GM12878 (cell line): ENCODE measurements at regions not wholly inside any gene's neighbourhood (a gene's known extent, or its start where the extent isn't known, plus 50 kb on each side); places are given as distances from the start of the nearest gene placed in this dataset.

Experiments used
- ATAC-seq: fragments of 200-7000 bp; cut with Tn5 transposase; 3 replicates; pipeline ENCODE4 v1.9.1; 2020; ENCODE audit warnings: mild to moderate bottlenecking, moderate library complexity
- BruUV-seq: library from RNA; stranded (reverse); fragments of 400-500 nt; replicated peaks from 2 replicates; lab custom pipeline; 2021; lab: Mats Ljungman, UMichigan
- CTCF ChIA-PET: fragments of 300-600 bp; sonication (Branson Sonifier 250); formaldehyde crosslinking; extraction: SDS; loops from one replicate; lab custom pipeline; 2021; ENCODE audit warnings: inconsistent platforms; lab: Yijun Ruan, JAX
- POLR2A ChIA-PET: fragments of 350-600 bp; formaldehyde crosslinking; extraction: SDS; loops from one replicate; lab custom pipeline; 2021; ENCODE audit warnings: inconsistent platforms; lab: Charles Lee
- RAD21 ChIA-PET: fragments of 300-600 bp; sonication (Branson Sonifier 250); formaldehyde crosslinking; loops from one replicate; lab custom pipeline; 2023; ENCODE audit warnings: antibody characterized with exemption; ENCODE audit not compliant: unreplicated experiment; lab: Charles Lee
- SMC1A ChIA-PET: fragments of 300-600 bp; sonication (Branson Sonifier 250); formaldehyde crosslinking; loops from one replicate; lab custom pipeline; 2023; ENCODE audit not compliant: unreplicated experiment, uncharacterized antibody; lab: Charles Lee
- DNase-seq: peaks from one replicate; pipeline ENCODE4 v3.0.0-alpha.2; 2011; ENCODE audit warnings: low read depth, low spot score
- FAIRE-seq: peaks from 3 replicates; lab custom pipeline; 2011; peaks lifted over from hg19 to GRCh38; lab: Jason Lieb, UNC
- H2AFZ ChIP-seq: 2 replicates; pipeline ENCODE4 v1.6.0; 2011; ENCODE audit warnings: low read depth, low read length, control low read depth; ENCODE audit not compliant: control insufficient read depth
- H3K27ac ChIP-seq: 2 replicates; pipeline ENCODE4 v1.5.1; 2011; ENCODE audit warnings: control low read depth; ENCODE audit not compliant: control insufficient read depth, insufficient read depth
- H3K27me3 ChIP-seq, 2 experiments: replicated peaks in 1 of 2; 2 replicates each; pipeline versions ENCODE4 v1.6.0 to v1.6.1; 2011; ENCODE audit warnings: low read length in 1 of 2; ENCODE audit not compliant: control insufficient read depth in 2 of 2, insufficient read depth in 2 of 2
- H3K36me3 ChIP-seq, 2 experiments: 2 replicates each; pipeline ENCODE4 v1.5.1; 2011; ENCODE audit warnings: low read length in 1 of 2; ENCODE audit not compliant: control insufficient read depth in 2 of 2, insufficient read depth in 2 of 2
- H3K4me1 ChIP-seq: 2 replicates; pipeline ENCODE4 v1.6.1; 2011; ENCODE audit warnings: mild to moderate bottlenecking, low read length, moderate library complexity, mixed read lengths; ENCODE audit not compliant: control insufficient read depth, insufficient read depth
- H3K4me2 ChIP-seq: 2 replicates; pipeline ENCODE4 v1.6.0; 2011; ENCODE audit warnings: control low read depth; ENCODE audit not compliant: control insufficient read depth, insufficient read depth
- H3K4me3 ChIP-seq: fragments of 200-600 bp; sonication (generic); 2 replicates; pipeline ENCODE4 v1.5.1; 2016
- H3K79me2 ChIP-seq: 2 replicates; pipeline ENCODE4 v1.6.0; 2011; ENCODE audit warnings: low read length; ENCODE audit not compliant: control insufficient read depth, insufficient read depth
- H3K9ac ChIP-seq: 2 replicates; pipeline ENCODE4 v1.8.0; 2011; ENCODE audit warnings: low read length, control low read depth, mixed read lengths; ENCODE audit not compliant: control insufficient read depth, insufficient read depth
- H3K9me3 ChIP-seq: replicated peaks from 3 replicates; pipeline ENCODE4 v1.5.1; 2011; ENCODE audit warnings: mild to moderate bottlenecking, low read length; ENCODE audit not compliant: control insufficient read depth, insufficient read depth
- H4K20me1 ChIP-seq: 2 replicates; pipeline ENCODE4 v1.6.0; 2011; ENCODE audit not compliant: control insufficient read depth, insufficient read depth
- IRF4 ChIP-seq: IDR thresholded peaks from 2 replicates; pipeline ENCODE4 v1.6.1; 2011; ENCODE audit warnings: low read depth, low read length
- STAT1 ChIP-seq: fragments of 450-650 bp; conservative IDR thresholded peaks from 2 replicates; pipeline ENCODE4 v1.6.1; 2014; ENCODE audit warnings: antibody characterized with exemption, mild to moderate bottlenecking
- STAT3 ChIP-seq: IDR thresholded peaks from 2 replicates; pipeline ENCODE4 v1.6.1; 2011; ENCODE audit warnings: low read depth, low read length, improper control_type of control experiment
- ZNF24 ChIP-seq: fragments of 450-650 bp; IDR thresholded peaks from 2 replicates; pipeline ENCODE4 v1.6.1; 2017; ENCODE audit warnings: antibody characterized with exemption, mild to moderate bottlenecking
- ZNF274 ChIP-seq: IDR thresholded peaks from one replicate; pipeline ENCODE4 v1.8.0; 2011; ENCODE audit not compliant: insufficient read length, insufficient read depth
- WGBS: methylation state at CpG from one replicate; pipeline ENCODE4 v1.1.6; 2016; ENCODE audit warnings: low lambda C conversion rate; ENCODE audit not compliant: insufficient replicate concordance, insufficient coverage; ENCODE audit errors: missing lambda C conversion rate; 5-methylcytosine and 5-hydroxymethylcytosine counted together
- in situ Hi-C: fragments of 300-500 bp; cut with MboI; formaldehyde crosslinking; loops from 9 replicates; pipeline ENCODE4 v1.14.3; 2018; ENCODE audit warnings: mixed read lengths
- intact Hi-C: fragments of 100-400 bp; cut with micrococcal nuclease; formaldehyde crosslinking; loops from one replicate; pipeline ENCODE4 v1.14.2; 2022; ENCODE audit not compliant: unreplicated experiment

- intact Hi-C loops = no loop called here
- H3K36me3 ChIP-seq = no peaks in the 10 kb centered on the region
- H3K4me3 ChIP-seq = no peak overlapping the region
- no peaks in the 10 kb centered on the region for H3K4me1 ChIP-seq
- no peaks in the 10 kb centered on the region for H3K27me3 ChIP-seq
- SMC1A ChIA-PET = no interaction called here
- CTCF ChIA-PET = no interaction called here
- BruUV-seq = no TSS peak
- no peak overlapping the region for H3K27ac ChIP-seq
- ATAC-seq (no peak), DNase-seq (no peak), FAIRE-seq (no peak)
- H4K20me1 ChIP-seq = no peaks in the 10 kb centered on the region
- H3K9me3 ChIP-seq = no peaks in the 10 kb centered on the region
- H3K4me2 ChIP-seq = no peak overlapping the region
- WGBS = 0% methylated on average over 1 of the region's 1 CpG
- in situ Hi-C loops = no loop called here
- no peak overlapping the region for H2AFZ ChIP-seq
- H3K9ac ChIP-seq = no peak overlapping the region
- TF ChIP-seq IRF4 (no peak), STAT1 (no peak), STAT3 (no peak)
- POLR2A ChIA-PET = no interaction called here
- no peaks in the 10 kb centered on the region for H3K79me2 ChIP-seq
- RAD21 ChIA-PET = no interaction called here
Measured at GRCh38 chr16:17606460-17606859, 135.7 kb upstream of the XYLT1 start.

- peak; percentile 53; the same call in 1 of the 2 replicates for TF ChIP-seq ZNF24
- TF ChIP-seq ZNF274 = no peak
- TF ChIP-seq, all 136 proteins: peak for 1
- Histone ChIP-seq H2AFZ (no peak overlapping the region), H3K4me1 (no peaks in the 10 kb centered on the region), H3K36me3 (no peaks in the 10 kb centered on the region), H3K79me2 (no peaks in the 10 kb centered on the region), H3K4me3 (no peak overlapping the region), H3K4me2 (no peak overlapping the region), H3K27me3 (no peaks in the 10 kb centered on the region), H3K27ac (no peak overlapping the region), H3K9me3 (no peaks in the 10 kb centered on the region), H3K9ac (no peak overlapping the region), H4K20me1 (no peaks in the 10 kb centered on the region)
- CTCF ChIA-PET = no interaction called here
- WGBS = 72% methylated on average over 4 of the region's 4 CpGs
- no TSS peak for BruUV-seq
- ATAC-seq = no peak
- no peak for FAIRE-seq
- SMC1A ChIA-PET = no interaction called here
- intact Hi-C loops (no loop called here), in situ Hi-C loops (no loop called here)
- RAD21 ChIA-PET = no interaction called here
- DNase-seq = no peak
- POLR2A ChIA-PET = no interaction called here
Measured at GRCh38 chr16:17605784-17606183, 135.0 kb upstream of the XYLT1 start.
